ENCODE measurements at regions not wholly inside any gene's neighbourhood (a gene's known extent, or its start where the extent isn't known, plus 50 kb on each side); places are given as distances from the start of the nearest gene placed in this dataset.

GRCh38 chr7:113633073-113633472 lies 285.7 kb downstream of the PPP1R3A start:
- no peaks in the 10 kb centered on the region for H3K27me3 ChIP-seq (replicated peaks in 1 of 2; ENCODE audit: control insufficient read depth in 2 of 2, insufficient read depth in 2 of 2, low read length in 1 of 2)
- no peak for FAIRE-seq
- ChIA-PET RAD21 (ENCODE audit: unreplicated experiment) (no interaction called here), CTCF (no interaction called here), SMC1A (ENCODE audit: uncharacterized antibody, unreplicated experiment) (no interaction called here), POLR2A (no interaction called here)
- no peak overlapping the region for H3K27ac ChIP-seq (ENCODE audit: control insufficient read depth, insufficient read depth)
- no peak overlapping the region for H2AFZ ChIP-seq (ENCODE audit: control insufficient read depth, low read depth, low read length)
- H3K4me3 ChIP-seq: no peak overlapping the region
- TF ChIP-seq ZZZ3 (IDR thresholded peaks at IDR 0.05; ENCODE audit: control insufficient read depth, insufficient read length, low read depth) (no peak), ZNF217 (IDR thresholded peaks at IDR 0.05) (no peak), SKIL (IDR thresholded peaks at IDR 0.05; ENCODE audit: low read depth, poor library complexity, severe bottlenecking) (no peak), SMAD5 (IDR thresholded peaks at IDR 0.05; ENCODE audit: low read depth) (no peak), STAT3 (IDR thresholded peaks at IDR 0.05; ENCODE audit: low read depth, low read length) (no peak), HSF1 (IDR thresholded peaks at IDR 0.05; ENCODE audit: low read depth, low read length) (no peak), RBBP5 (conservative IDR thresholded peaks at IDR 0.05) (no peak), ATF3 (IDR thresholded peaks at IDR 0.05; ENCODE audit: borderline replicate concordance, extremely low read depth, low read depth, low read length) (no peak), MYB (IDR thresholded peaks at IDR 0.05; ENCODE audit: borderline replicate concordance, low read depth, low read length) (no peak), HCFC1 (IDR thresholded peaks at IDR 0.05; ENCODE audit: low read length) (no peak), MEF2B (IDR thresholded peaks at IDR 0.05; ENCODE audit: partially characterized antibody, poor library complexity, severe bottlenecking) (no peak), SMC3 (IDR thresholded peaks at IDR 0.05; ENCODE audit: borderline replicate concordance, low read length) (no peak), MEF2A (IDR thresholded peaks at IDR 0.05; ENCODE audit: insufficient read depth, low read depth, low read length) (no peak), ZBTB33 (IDR thresholded peaks at IDR 0.05) (no peak), TCF3 (IDR thresholded peaks at IDR 0.05; ENCODE audit: borderline replicate concordance, insufficient read depth, low read depth, low read length) (no peak)
- H3K9ac ChIP-seq (ENCODE audit: control insufficient read depth, insufficient read depth, low read length): no peak overlapping the region
- intact Hi-C loops (cut with micrococcal nuclease; ENCODE audit: unreplicated experiment) (no loop called here), in situ Hi-C loops (cut with MboI) (no loop called here)
- no peak overlapping the region for H3K4me2 ChIP-seq (ENCODE audit: control insufficient read depth, insufficient read depth)
- H3K36me3 ChIP-seq (ENCODE audit: control insufficient read depth in 2 of 2, insufficient read depth in 2 of 2, low read length in 1 of 2): no peaks in the 10 kb centered on the region
- DNase-seq (ENCODE audit: low read depth, low spot score): no peak
- 58% methylated on average over 3 of the region's 3 CpGs for WGBS (ENCODE audit: insufficient coverage, insufficient replicate concordance, low lambda C conversion rate, missing lambda C conversion rate)
- H3K4me1 ChIP-seq (ENCODE audit: control insufficient read depth, insufficient read depth, low read length): no peaks in the 10 kb centered on the region
- H4K20me1 ChIP-seq (ENCODE audit: control insufficient read depth, insufficient read depth): no peaks in the 10 kb centered on the region
- H3K79me2 ChIP-seq (ENCODE audit: control insufficient read depth, insufficient read depth, low read length): no peaks in the 10 kb centered on the region
- no peak for ATAC-seq
- no TSS peak for BruUV-seq (replicated peaks)
- H3K9me3 ChIP-seq (replicated peaks; ENCODE audit: control insufficient read depth, insufficient read depth, low read length): no peaks in the 10 kb centered on the region
